ENCODE measurements at regions not wholly inside any gene's neighbourhood (a gene's known extent, or its start where the extent isn't known, plus 50 kb on each side); places are given as distances from the start of the nearest gene placed in this dataset.

DNA sequence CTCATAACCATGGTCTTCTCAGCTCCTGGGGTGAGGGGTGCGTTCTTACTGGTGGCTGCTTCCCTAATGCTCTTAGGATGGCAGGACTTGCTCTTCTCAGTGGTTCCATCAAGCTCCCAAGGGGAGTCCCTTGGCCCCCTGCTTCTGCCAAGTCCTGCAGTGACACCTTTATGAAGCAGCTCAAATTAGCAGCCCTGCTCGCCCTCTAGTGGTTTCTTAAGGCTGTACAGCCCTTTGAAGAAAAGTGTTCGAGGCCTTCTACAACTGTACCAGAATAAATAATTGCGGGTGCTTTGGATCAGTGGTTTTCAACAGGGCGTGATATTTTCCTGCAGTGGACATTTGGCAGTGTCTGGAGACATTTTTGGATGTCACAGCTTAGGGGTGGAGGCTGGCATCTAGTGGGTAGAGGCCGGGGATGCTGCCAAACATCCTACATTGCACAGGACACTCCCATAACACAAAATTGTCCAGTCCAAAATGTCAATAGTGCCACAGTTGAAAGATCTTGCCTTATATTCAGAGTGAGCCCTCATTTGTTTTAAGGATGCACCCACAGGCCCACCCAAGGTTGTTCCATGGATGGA is 204.7 kb upstream of the S100G start:
- peak in 2 of 3 experiments; percentile 2 to 3 for DNase-seq (ENCODE audit: low read depth in 3 of 3)

DNA sequence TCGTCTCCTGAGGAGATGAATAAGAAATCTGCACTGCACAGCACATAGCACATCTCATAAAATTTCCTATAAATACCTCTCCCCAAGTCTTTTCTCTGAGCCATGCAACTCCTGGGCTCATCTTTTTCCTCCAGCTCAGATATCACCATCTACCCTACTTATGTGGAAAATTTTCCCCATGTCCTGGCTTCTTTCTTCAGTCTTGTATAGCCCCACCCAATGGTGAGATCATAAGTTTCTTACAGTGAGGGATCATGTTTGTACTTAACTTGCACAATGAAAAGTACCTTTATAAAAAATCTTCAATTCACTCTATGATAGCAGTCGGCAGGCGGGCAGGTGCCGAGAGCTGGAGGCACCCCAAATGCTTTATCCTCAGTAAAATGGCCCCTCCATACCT is 198.6 kb upstream of the S100G start:
- no peak for DNase-seq (ENCODE audit: low read depth in 3 of 3)

DNA sequence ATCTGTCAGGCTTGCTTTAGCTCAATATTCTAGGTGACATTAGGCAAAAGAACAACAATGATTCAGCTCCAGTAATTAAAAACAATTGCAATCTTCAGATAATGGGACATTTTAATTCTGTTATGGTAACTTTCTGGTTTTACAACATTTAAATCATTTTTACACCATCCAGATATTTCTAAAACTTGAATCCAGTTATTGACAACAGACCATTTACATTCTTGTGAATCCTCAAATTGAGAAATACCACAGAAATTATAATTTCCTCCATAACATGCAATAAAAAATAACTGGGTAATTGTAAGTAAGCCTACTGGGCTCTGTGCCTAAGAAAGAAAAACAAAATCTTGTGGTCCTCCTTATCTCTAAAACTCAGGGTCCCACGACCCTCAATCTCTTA is 195.0 kb upstream of the S100G start:
- no peak for DNase-seq (ENCODE audit: low read depth in 3 of 3)

DNA sequence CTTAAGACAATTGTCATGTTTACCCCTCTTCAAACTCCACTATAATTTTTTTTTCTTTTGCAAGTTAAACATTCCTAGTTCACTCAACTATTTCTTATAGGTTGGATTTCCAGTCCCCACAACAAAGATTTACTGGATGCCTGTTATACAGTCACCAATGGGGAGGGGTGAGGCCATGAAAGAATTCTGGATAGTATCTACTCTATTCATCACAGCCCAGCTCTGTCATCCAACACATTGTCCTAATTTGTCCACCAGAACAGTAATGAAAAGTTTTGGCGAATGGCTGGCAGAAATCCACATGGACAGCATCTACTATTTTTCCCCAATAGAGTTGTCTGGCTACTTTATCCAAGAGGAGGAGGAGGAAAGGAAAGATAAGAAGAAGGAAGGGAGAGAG is 192.7 kb upstream of the S100G start:
- DNase-seq (ENCODE audit: low read depth in 3 of 3): no peak

DNA sequence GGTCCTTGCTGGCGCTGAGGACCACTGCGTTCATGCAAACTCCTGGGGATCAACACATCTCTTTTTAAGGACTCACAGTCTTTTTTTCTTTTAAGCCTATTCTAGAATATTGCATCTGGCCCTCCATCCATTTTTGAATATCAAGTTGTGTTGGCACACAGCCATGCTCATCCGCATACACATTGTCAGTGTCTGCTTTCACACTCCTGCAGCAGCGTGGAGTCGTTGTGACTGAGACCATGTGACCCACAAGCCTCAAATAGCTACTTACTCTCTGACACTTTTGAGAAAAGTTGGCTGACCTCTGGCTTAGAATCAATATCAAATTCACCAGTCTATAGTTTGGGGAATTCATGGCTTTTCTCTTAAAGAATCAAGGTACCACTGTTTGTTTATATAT is 191.8 kb upstream of the S100G start:
- DNase-seq (ENCODE audit: low read depth in 3 of 3): no peak

DNA sequence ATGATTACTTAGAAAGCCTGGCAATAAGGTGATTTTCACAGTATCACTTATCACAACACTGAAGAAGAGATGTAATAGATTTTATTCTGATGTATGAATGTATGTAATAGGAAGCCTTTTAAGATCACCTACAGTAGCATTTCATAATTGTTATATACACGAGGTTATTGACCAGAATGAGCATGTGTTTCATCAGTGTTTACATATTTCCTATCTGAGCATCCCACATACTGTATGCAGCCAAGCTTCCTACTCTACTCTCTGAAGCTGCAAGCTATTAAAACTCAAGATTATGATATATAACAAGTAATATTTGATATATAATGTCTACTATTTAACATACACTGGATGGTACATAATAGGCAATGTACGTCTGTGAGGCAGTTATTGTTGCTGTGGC is 190.9 kb upstream of the S100G start:
- no peak for DNase-seq (ENCODE audit: low read depth in 3 of 3)

DNA sequence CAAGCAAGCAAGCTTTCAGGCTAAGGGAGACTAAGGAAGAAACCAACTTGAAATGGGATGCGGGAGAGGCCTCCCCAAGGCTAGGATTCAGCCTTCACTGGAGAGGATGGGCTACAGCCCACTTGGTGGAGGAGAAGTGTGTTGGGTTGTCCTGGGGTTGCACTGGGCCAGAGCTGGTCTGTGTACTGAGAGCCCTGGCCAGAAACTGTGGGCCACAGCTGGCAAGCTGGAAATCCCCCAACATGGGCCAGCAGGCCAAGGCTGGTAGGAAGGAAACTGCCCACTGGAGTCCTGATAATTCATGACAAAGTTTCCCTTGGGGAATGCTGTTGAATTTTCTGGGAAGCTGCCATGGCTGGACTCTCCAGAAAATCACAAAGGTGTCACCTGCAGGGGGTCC is 188.0 kb upstream of the S100G start:
- DNase-seq (ENCODE audit: low read depth in 3 of 3): no peak

DNA sequence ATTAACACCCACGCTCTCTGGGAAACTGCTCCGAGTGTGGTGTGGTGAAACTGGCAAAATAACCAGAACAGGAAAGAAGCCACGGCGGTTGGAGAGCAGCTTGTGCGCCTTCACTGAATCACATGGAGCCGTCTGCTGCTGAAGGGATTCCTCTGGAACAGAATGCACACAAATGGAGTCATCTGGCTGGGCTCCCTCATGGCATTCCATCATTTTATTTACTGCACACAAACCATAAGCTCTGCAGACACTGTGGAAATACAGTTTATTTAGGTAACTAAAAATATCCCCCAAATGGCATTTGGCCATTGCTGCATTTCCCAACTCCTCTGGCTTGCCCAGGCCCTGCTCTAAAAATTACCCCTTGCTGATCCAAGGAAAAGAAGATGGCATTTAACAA is 187.0 kb upstream of the S100G start:
- no peak for DNase-seq (ENCODE audit: low read depth in 3 of 3)

DNA sequence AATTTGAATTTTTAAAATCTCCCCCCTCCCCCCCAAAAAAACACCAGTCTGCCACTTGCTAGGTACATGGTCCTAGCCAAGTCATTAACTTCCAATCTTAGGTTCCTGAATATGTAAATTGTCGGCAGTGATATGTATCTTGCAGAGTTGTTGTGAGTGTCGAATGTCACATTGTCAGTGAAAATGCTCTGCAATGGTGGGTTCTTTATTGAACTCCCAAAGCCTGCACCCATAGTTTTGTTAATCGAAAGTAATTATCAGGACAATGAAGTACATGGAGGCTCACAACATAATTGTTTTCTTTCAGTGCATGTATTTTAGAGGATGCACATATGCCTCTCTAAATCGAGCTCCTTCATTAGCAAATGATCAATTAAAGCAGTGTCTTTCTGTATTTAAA is 185.6 kb upstream of the S100G start:
- no peak for DNase-seq (ENCODE audit: low read depth in 3 of 3)

DNA sequence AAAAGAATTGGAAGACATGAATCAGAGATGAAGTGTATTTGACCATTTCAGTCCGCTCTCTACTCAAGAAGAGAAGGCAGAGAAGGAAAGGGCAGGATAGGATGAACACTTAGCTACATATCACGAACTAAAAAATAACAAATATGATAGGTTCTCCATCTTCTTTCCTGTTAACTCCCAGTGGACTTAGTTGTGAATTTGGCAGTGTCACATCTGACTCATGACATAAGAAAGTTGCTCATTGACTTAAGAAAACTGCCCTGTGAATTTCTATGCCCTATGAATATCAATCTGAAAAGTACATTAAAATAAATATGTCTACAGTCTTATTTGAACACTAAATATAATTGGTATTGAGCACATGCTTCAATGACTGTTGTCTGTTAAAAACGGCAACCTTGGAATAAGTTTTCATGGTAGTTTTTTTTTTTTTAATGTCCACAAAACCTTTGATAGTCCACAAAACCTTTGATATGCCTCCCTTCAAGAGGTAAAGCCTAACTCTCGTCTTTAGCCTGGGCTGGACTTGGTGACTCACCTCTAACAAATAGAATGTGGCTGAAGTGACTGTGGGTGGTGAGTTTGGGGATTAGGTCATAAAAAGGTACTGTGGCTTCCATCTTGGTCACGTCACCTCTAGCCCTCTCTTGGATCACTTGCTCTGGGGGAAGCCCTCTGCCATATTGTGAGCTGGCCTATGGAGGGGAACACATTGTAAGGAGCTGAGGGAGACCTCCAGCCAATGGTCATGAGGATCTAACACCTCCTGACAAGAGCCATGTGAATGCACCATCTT is 184.7 kb upstream of the S100G start:
- no peak for DNase-seq (ENCODE audit: low read depth in 3 of 3)

DNA sequence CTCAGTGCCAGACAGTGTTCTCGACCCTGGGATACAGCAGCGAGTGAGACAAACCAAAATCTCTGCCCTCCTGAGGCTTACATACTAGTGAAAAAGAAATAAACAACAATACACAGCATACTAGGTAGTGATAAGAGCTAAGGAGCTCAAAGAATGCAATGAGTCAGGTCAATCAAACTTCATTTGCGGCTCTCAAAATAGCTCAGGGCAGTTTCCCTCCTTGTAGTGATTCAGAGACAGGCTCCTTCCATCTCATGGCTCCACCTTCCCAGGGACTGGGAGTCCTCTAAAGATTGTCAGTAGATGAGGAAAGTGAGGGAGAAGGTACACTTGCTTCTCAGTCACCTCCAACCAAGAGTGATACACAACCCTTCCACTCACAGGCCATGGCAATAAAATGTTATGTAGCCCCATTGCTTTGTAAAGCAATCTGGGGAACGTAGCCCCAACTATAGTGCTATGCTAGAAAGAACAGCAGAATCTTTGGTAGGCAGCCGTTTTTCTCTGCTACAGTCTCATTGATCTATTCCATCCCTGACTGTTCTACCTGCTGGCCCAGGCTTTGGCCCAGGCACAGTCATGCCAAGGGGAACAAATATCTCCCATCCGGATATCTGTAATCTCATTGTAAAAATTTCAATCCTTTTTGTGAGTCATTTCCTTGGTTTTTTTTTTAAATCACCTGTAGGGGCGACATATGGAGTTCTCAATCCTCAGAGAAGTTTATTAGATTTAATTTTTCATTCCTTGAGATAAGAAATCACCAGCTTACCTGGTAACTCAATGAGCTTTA is 183.1 kb upstream of the S100G start:
- DNase-seq (ENCODE audit: low read depth in 3 of 3): no peak

DNA sequence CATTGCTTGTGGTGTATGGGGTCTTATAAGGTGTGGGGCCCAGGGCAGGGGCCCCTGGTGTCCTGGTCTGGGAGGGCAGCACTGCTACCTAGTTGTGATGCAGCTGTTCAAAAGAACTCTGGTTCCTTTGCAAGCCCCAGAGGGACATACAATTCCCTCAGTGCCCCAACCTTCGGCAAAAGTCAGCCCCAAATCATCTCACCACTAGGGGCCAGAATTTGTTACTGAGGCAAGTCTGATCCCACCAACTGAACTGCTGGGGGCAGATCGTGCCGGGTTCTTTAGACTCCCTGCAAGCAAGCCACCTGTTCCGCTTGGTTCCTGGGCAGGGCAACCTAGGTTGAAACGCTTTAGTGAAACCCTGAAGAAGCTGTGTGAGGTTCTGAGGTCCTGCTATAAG is 180.1 kb upstream of the S100G start:
- DNase-seq (ENCODE audit: low read depth in 3 of 3): no peak

DNA sequence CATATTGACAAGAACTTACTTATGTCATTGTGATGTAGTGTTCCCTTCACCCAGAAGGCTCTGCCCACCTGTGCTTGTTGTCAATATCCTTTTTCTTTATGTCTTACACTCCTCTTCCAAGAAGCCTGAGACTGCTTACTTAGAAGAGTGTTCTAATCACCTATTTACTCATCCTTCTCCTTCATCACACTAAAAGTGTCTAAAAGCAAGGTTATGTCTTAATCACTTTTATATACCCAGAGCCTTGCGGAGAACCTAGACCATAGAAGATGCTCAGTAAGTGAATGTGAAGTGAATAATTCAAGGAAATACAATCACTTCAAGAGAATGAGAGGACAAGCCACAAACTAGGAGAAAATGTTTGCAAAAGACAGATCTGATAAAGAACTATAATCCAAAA is 177.6 kb upstream of the S100G start:
- no peak for DNase-seq (ENCODE audit: low read depth in 3 of 3)

DNA sequence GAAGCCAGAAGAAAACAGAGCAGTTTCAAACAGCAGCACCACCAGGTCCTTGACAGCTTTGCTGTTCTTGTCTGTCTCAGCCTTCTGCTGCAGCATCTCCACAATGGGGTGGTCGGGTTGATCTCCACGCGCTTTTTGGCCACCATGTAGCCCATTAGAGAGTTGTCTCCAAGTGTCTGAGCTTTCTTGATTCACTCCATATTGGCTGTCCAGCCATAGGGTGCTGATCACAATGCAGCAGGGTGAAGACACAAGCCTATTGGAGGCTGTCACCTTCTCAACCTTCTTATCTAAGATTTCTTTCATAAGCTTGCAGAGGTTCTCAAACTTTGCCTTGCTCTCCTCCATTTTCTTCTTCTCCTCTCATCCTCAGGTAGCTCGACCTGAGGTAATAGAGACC is 175.4 kb upstream of the S100G start:
- no peak for DNase-seq (ENCODE audit: low read depth in 3 of 3)

DNA sequence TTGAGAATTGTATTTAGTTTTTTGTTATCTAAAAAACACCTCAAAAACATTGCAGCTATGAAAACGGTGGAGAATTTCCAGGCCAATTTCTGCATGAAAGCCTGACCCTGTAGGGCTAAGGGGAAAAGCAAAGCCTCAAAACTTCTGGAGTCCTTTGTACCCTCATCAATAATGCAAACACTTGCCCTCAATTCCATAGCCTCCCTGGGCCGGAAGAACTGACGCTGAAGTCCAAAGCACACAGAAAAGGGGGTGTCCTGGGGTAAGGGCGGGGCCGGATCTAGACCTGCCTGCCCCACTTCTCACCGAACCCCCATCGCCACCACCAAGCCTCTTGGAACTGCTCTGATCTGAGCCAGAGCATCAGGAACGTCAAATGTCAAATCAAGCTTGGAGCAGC is 173.9 kb upstream of the S100G start:
- no peak for DNase-seq (ENCODE audit: low read depth in 3 of 3)

DNA sequence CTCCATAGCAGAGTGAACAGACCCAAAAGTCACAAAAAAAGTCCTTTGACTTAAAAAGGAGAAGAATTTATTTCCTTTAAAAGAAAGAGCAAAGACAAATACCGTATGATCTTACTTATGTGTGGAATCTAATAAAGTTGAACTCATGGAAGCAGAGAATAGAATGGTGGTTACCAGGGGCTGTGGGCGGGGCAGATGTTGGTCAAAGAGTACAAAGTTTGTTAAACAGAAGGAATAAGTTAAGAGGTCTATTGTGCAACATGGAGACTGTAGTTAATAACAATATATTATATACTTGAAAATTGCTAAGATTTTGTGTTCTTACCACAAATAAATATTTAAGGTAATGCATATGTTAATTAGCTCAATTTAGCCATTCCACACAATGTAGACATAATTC is 173.3 kb upstream of the S100G start:
- DNase-seq (ENCODE audit: low read depth in 3 of 3): no peak

DNA sequence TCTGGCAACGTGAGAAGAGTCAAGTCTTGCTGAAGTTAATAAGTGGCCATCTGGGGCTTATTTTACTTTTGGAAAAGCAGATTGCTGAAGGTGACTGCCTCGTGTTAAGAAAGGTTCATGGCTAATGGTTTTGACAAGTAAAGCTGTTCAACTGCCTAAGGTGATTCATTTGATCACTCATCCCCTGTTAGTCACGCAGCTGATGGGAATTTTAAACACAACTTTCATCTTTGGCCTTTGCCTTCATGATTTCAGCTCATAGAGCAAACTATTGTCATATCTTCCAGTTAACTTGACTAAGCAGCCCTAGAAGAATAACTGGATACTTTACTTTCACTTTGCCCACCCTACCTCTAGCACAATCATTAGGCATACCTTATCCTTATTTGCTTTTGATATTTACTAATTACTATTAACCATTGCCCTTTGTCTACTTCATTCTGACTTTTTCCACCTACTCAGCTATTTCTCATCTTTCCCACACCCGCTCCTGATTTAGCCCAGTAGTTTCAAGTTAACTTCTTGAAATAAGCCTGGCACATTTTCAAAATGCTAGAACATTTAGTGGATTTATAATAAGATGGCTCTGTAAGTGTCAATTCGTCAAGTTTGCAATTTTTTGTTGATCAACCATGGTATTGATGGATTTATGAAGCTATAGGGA is 170.6 kb upstream of the S100G start:
- no peak for DNase-seq (ENCODE audit: low read depth in 3 of 3)

DNA sequence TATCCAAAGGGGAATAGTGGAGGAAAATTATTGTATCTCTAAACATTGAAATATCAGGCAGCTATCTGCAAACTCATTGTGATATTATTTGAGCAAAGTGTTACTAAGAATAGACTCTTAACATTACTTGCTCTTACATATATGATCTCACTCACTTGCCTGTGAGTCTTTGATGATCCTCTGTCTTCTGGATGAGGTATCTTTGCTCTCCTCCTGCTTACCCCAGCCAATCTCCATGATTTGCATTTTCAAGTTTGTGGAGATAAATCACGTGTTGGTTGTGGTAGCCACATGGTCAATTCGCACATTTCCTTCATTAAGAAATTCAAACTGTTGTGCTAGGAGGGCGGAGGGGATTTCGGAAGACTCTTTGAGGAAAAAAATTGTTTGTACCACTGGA is 169.9 kb upstream of the S100G start:
- no peak for DNase-seq (ENCODE audit: low read depth in 3 of 3)

DNA sequence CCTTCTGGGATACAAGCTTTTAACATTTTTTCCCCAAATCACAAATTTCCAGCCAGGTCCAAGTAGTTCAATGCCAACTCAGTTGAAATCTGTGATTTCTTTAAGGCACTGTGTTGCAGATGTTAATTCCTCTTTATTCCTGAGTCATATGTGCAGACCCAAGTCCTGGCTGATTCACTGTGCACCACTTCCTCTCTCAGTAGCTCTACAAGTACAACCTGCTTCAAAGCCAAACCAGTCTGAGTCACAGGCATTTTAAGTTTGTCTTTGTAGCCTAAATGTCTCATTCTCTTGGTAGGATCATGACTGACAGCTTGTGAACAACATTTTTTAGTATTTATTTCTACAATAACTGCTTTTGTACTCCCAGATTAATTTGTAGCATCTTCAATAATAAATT is 165.6 kb upstream of the S100G start:
- DNase-seq (ENCODE audit: low read depth in 3 of 3): peak in 2 of 3 experiments; percentile 4 to 26

DNA sequence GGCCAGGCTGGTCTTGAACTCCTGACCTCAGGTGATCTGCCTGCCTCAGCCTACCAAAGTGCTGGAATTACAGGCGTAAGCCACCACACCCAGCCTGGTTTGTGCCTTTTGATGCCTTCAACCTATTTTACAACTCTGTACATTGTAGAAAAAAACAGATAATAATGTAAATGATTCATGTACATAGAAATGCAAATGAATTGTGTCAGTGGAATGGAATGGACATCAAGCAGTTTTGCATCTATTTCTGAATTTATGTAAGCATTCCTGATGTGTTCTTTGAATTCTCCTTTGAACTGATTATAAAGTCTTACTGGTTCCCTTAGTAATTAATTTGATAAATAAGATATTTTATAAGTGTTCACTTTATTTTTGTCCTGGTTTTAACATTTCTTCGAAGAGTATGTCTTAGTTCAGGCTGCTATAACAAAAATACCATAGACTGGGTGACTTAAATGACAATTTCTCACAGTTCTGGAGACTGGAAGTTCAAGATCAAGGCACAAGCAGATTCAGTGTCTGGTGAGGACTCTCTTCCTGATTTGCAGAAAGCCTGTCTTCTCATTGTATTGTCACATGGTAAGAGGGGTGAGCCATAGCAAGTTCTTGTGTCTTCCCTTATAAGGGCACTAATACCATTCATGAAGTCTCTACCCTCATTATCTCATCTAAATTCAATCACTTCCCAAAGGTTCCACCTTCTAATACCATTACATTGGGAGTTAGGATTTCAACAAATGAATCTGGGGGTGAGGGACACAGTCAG is 162.2 kb upstream of the S100G start:
- no peak for DNase-seq (ENCODE audit: low read depth in 3 of 3)

DNA sequence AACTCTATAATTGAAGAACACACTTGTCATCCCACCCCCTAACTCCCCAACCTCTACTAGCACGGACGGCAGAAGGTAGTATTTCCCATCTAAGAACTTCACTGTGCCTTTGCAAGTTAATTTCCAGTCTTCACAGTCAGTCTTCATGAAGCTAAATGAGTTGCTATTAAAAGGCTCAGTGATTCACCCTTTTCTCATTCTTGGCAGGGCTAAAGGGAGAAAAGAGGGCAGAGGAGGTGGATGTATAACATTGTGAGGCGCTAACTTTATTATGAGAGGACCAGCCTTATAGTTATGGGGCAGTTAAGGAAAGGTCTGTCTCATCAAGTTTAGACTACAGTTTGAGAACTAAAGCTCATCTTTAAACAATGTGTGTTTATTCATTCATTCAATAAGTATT is 161.0 kb upstream of the S100G start:
- DNase-seq (ENCODE audit: low read depth in 3 of 3): no peak

DNA sequence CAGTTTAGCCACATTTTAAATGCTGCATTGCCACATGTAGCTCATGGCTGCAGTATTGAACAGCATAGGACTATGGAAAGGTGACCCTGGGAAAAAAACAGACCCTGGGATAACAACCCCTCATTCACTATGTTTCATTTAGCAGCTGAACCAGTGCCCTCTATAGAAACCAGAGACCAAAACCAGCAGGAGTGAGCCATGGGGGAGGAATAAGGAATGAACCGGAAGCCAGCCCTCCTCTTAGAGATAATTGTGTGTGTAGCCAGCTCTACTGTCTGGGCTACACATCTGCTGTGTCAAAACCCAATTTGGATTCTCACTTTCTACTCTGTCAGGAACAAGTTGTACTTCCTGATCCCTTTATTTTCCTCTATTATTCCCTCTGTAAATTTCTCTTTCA is 158.5 kb upstream of the S100G start:
- DNase-seq (ENCODE audit: low read depth in 3 of 3): no peak

Measured in stimulated activated CD4-positive, alpha-beta T cell treated with anti-CD3 and anti-CD28 coated beads, TNF-alpha, amount 100 ng/mL, for 24 hours (primary cell).